HEK293 (cell line): ENCODE measurements at regions not wholly inside any gene's neighbourhood (a gene's known extent, or its start where the extent isn't known, plus 50 kb on each side); places are given as distances from the start of the nearest gene placed in this dataset.

Experiments
- GLI4 ChIP-seq: fragments of 450-650 bp; formaldehyde crosslinking; IDR thresholded peaks from 2 replicates; pipeline ENCODE4 v1.5.1; 2016; ENCODE audit warnings: missing biosample characterization, missing genetic modification characterization
- KLF16 ChIP-seq: fragments of 450-650 bp; formaldehyde crosslinking; IDR thresholded peaks from 2 replicates; pipeline ENCODE4 v1.5.1; 2017; ENCODE audit warnings: missing biosample characterization, missing genetic modification characterization
- SP7 ChIP-seq: fragments of 450-650 bp; formaldehyde crosslinking; IDR thresholded peaks from 2 replicates; pipeline ENCODE4 v1.5.1; 2016; ENCODE audit warnings: missing biosample characterization, missing genetic modification characterization
- ZBTB10 ChIP-seq: fragments of 450-650 bp; formaldehyde crosslinking; IDR thresholded peaks from 2 replicates; pipeline ENCODE4 v1.5.1; 2016; ENCODE audit warnings: missing biosample characterization, missing genetic modification characterization
- ZBTB17 ChIP-seq: fragments of 450-650 bp; formaldehyde crosslinking; IDR thresholded peaks from 2 replicates; pipeline ENCODE4 v1.5.1; 2016; ENCODE audit warnings: missing biosample characterization, missing genetic modification characterization
- ZFP41 ChIP-seq: fragments of 450-650 bp; formaldehyde crosslinking; IDR thresholded peaks from 2 replicates; pipeline ENCODE4 v1.5.1; 2016; ENCODE audit warnings: missing biosample characterization, missing genetic modification characterization, borderline replicate concordance
- ZNF16 ChIP-seq: fragments of 450-650 bp; formaldehyde crosslinking; IDR thresholded peaks from 2 replicates; pipeline ENCODE4 v1.5.1; 2016; ENCODE audit warnings: low read depth, missing biosample characterization, missing genetic modification characterization
- ZNF2 ChIP-seq: fragments of 450-650 bp; formaldehyde crosslinking; IDR thresholded peaks from 2 replicates; pipeline ENCODE4 v1.5.1; 2016; ENCODE audit warnings: missing biosample characterization, missing genetic modification characterization
- ZNF24 ChIP-seq: fragments of 450-650 bp; formaldehyde crosslinking; IDR thresholded peaks from 2 replicates; pipeline ENCODE4 v1.5.1; 2016; ENCODE audit warnings: missing biosample characterization, missing genetic modification characterization
- ZNF335 ChIP-seq: fragments of 450-650 bp; formaldehyde crosslinking; conservative IDR thresholded peaks from 2 replicates; pipeline ENCODE4 v1.5.1; 2016; ENCODE audit warnings: missing biosample characterization, missing genetic modification characterization
- ZNF394 ChIP-seq: fragments of 450-650 bp; formaldehyde crosslinking; IDR thresholded peaks from 2 replicates; pipeline ENCODE4 v1.5.1; 2016; ENCODE audit warnings: missing biosample characterization, missing genetic modification characterization, mild to moderate bottlenecking, moderate library complexity, borderline replicate concordance
- ZNF629 ChIP-seq: fragments of 450-650 bp; formaldehyde crosslinking; IDR thresholded peaks from 2 replicates; pipeline ENCODE4 v1.5.1; 2017; ENCODE audit warnings: missing biosample characterization, missing genetic modification characterization
- ZNF843 ChIP-seq: fragments of 450-650 bp; formaldehyde crosslinking; IDR thresholded peaks from 2 replicates; pipeline ENCODE4 v1.5.1; 2016; ENCODE audit warnings: missing biosample characterization, missing genetic modification characterization
- ZSCAN23 ChIP-seq: fragments of 450-650 bp; formaldehyde crosslinking; IDR thresholded peaks from 2 replicates; pipeline ENCODE4 v1.5.1; 2016; ENCODE audit warnings: missing biosample characterization, missing genetic modification characterization
- TF ChIP-seq, protein P1 (sequence below): fragments of 450-650 bp; formaldehyde crosslinking; IDR thresholded peaks from 2 replicates; pipeline ENCODE4 v1.5.1; 2016; ENCODE audit warnings: missing biosample characterization, missing genetic modification characterization
- TF ChIP-seq, protein P2 (sequence below): fragments of 450-650 bp; formaldehyde crosslinking; IDR thresholded peaks from 2 replicates; pipeline ENCODE4 v1.5.1; 2016; ENCODE audit warnings: missing biosample characterization, missing genetic modification characterization
- TF ChIP-seq, protein P3 (sequence below): fragments of 450-650 bp; formaldehyde crosslinking; IDR thresholded peaks from 2 replicates; pipeline ENCODE4 v1.5.1; 2016; ENCODE audit warnings: missing biosample characterization, missing genetic modification characterization
- TF ChIP-seq, protein P4 (sequence below): fragments of 450-650 bp; formaldehyde crosslinking; IDR thresholded peaks from 2 replicates; pipeline ENCODE4 v1.5.1; 2016; ENCODE audit warnings: missing biosample characterization, missing genetic modification characterization
- TF ChIP-seq, protein P5 (sequence below): fragments of 450-650 bp; formaldehyde crosslinking; optimal IDR thresholded peaks from 2 replicates; pipeline ENCODE3; 2016; ENCODE audit warnings: missing biosample characterization, mild to moderate bottlenecking, missing genetic modification characterization

DNA sequence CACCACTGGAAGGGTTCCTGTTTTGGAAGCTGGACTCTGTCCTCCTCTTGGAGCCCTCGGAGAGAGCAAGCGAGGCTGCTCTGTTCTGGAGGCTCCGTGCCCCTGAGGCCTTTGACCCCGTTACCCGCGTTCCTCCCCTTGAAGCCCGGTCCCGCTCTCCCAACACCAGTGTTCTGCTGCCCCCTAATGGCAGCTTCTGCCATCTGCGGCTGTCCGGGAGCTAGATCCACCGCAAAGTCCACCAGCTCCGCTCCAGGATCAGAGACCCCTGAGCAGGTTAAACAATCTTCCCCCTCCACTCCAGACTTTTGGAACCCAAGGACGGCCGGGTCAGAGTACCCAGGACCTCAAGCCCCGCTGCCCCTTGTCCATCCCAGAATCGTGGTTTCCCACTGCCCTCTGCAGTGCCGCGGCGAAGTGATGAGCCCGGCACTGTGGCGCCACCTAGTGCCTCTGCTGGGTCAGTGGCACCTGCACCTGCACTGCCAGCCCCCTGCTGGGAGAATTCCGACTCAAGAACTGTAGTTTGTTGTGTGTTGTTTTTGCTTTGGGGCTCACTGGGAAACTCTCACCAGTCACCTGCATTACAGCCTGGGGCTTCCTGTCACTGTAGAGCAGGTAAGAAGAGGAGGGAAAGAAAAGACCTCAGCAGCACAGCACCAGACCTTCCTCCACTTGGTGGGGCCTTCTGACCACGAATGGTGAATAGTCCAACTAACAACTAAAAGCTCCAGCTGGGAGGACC lies 63.5 kb upstream of the NFASC start (continued):
- TF ChIP-seq ZNF394 (tag by site-specific recombination) (peak; percentile 52; the same call in 1 of the 2 replicates), ZFP41 (tag by site-specific recombination) (no peak), ZNF16 (tag by site-specific recombination) (no peak), ZSCAN23 (tag by site-specific recombination) (0 out of 2 replicates have a peak, but pooled peaks have one; percentile 39), ZNF335 (tag by site-specific recombination) (peak; percentile 53), KLF16 (tag by site-specific recombination) (peak; percentile 52; the same call in 1 of the 2 replicates), ZNF629 (tag by site-specific recombination) (peak; percentile 61; the same call in 1 of the 2 replicates), ZNF2 (tag by site-specific recombination) (peak; percentile 95), SP7 (tag by site-specific recombination) (peak; percentile 84), ZBTB17 (tag by site-specific recombination) (peak; percentile 78), GLI4 (tag by site-specific recombination) (0 out of 2 replicates have a peak, but pooled peaks have one; percentile 17), ZNF843 (peak; percentile 54; the same call in 1 of the 2 replicates), ZNF24 (peak; percentile 76; the same call in 1 of the 2 replicates), ZBTB10 (tag by site-specific recombination) (peak; percentile 59; the same call in 1 of the 2 replicates)
- TF ChIP-seq, protein P1, sequence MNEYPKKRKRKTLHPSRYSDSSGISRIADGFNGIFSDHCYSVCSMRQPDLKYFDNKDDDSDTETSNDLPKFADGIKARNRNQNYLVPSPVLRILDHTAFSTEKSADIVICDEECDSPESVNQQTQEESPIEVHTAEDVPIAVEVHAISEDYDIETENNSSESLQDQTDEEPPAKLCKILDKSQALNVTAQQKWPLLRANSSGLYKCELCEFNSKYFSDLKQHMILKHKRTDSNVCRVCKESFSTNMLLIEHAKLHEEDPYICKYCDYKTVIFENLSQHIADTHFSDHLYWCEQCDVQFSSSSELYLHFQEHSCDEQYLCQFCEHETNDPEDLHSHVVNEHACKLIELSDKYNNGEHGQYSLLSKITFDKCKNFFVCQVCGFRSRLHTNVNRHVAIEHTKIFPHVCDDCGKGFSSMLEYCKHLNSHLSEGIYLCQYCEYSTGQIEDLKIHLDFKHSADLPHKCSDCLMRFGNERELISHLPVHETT (tag by site-specific recombination), result peak; percentile 75
- TF ChIP-seq, protein P2, sequence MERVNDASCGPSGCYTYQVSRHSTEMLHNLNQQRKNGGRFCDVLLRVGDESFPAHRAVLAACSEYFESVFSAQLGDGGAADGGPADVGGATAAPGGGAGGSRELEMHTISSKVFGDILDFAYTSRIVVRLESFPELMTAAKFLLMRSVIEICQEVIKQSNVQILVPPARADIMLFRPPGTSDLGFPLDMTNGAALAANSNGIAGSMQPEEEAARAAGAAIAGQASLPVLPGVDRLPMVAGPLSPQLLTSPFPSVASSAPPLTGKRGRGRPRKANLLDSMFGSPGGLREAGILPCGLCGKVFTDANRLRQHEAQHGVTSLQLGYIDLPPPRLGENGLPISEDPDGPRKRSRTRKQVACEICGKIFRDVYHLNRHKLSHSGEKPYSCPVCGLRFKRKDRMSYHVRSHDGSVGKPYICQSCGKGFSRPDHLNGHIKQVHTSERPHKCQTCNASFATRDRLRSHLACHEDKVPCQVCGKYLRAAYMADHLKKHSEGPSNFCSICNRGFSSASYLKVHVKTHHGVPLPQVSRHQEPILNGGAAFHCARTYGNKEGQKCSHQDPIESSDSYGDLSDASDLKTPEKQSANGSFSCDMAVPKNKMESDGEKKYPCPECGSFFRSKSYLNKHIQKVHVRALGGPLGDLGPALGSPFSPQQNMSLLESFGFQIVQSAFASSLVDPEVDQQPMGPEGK (tag by site-specific recombination), result peak; percentile 63
- TF ChIP-seq, protein P3, sequence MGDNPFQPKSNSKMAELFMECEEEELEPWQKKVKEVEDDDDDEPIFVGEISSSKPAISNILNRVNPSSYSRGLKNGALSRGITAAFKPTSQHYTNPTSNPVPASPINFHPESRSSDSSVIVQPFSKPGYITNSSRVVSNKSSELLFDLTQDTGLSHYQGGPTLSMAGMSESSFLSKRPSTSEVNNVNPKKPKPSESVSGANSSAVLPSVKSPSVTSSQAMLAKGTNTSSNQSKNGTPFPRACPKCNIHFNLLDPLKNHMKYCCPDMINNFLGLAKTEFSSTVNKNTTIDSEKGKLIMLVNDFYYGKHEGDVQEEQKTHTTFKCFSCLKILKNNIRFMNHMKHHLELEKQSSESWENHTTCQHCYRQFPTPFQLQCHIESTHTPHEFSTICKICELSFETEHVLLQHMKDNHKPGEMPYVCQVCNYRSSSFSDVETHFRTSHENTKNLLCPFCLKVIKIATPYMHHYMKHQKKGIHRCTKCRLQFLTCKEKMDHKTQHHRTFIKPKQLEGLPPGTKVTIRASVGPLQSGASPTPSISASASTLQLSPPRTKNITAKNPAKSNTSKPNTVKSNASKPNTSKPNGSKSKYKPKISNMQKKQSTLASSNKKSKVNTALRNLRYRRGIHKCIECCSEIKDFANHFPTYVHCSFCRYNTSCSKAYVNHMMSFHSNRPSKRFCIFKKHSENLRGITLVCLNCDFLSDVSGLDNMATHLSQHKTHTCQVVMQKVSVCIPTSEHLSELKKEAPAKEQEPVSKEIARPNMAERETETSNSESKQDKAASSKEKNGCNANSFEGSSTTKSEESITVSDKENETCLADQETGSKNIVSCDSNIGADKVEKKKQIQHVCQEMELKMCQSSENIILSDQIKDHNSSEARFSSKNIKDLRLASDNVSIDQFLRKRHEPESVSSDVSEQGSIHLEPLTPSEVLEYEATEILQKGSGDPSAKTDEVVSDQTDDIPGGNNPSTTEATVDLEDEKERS (tag by site-specific recombination), result peak; percentile 76; the same call in 1 of the 2 replicates
- TF ChIP-seq, protein P4, sequence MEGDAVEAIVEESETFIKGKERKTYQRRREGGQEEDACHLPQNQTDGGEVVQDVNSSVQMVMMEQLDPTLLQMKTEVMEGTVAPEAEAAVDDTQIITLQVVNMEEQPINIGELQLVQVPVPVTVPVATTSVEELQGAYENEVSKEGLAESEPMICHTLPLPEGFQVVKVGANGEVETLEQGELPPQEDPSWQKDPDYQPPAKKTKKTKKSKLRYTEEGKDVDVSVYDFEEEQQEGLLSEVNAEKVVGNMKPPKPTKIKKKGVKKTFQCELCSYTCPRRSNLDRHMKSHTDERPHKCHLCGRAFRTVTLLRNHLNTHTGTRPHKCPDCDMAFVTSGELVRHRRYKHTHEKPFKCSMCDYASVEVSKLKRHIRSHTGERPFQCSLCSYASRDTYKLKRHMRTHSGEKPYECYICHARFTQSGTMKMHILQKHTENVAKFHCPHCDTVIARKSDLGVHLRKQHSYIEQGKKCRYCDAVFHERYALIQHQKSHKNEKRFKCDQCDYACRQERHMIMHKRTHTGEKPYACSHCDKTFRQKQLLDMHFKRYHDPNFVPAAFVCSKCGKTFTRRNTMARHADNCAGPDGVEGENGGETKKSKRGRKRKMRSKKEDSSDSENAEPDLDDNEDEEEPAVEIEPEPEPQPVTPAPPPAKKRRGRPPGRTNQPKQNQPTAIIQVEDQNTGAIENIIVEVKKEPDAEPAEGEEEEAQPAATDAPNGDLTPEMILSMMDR (tag by site-specific recombination), result peak; percentile 99
- TF ChIP-seq, protein P5, sequence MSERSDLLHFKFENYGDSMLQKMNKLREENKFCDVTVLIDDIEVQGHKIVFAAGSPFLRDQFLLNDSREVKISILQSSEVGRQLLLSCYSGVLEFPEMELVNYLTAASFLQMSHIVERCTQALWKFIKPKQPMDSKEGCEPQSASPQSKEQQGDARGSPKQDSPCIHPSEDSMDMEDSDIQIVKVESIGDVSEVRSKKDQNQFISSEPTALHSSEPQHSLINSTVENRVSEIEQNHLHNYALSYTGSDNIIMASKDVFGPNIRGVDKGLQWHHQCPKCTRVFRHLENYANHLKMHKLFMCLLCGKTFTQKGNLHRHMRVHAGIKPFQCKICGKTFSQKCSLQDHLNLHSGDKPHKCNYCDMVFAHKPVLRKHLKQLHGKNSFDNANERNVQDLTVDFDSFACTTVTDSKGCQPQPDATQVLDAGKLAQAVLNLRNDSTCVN (tag by site-specific recombination), result peak; percentile 53
- TF ChIP-seq, all 188 proteins: peak for 47
